Neural cell (in vitro differentiated cells): ENCODE measurements at regions not wholly inside any gene's neighbourhood (a gene's known extent, or its start where the extent isn't known, plus 50 kb on each side); places are given as distances from the start of the nearest gene placed in this dataset.

Experiments used
- H2AFZ ChIP-seq: fragments of 200-600, 300-800 bp; sonication (generic), shearing (Covaris generic); 2 replicates; pipeline ENCODE4 v1.6.0; 2014; ENCODE audit warnings: low read depth, mild to moderate bottlenecking, antibody characterized with exemption, low read length, moderate library complexity
- H3F3A ChIP-seq: fragments of 200-600 bp; shearing (Covaris generic); 2 replicates; pipeline ENCODE4 v1.6.1; 2016; ENCODE audit warnings: mild to moderate bottlenecking, moderate library complexity, mixed read lengths, antibody characterized with exemption, low read length; ENCODE audit not compliant: insufficient read depth, poor library complexity, severe bottlenecking
- H3K27ac ChIP-seq: fragments of 200-600, 300-800 bp; sonication (generic), shearing (Covaris generic); 2 replicates; pipeline ENCODE4 v1.5.1; 2014; ENCODE audit warnings: mild to moderate bottlenecking, low read length, moderate library complexity
- H3K27me3 ChIP-seq: fragments of 300-800, 200-600 bp; sonication (generic), shearing (Covaris generic); 2 replicates; pipeline ENCODE4 v1.6.0; 2014; ENCODE audit warnings: mild to moderate bottlenecking, low read depth, low read length, moderate library complexity; ENCODE audit not compliant: insufficient read depth
- H3K36me3 ChIP-seq: fragments of 300-800, 200-600 bp; sonication (generic), shearing (Covaris generic); 2 replicates; pipeline ENCODE4 v1.5.1; 2014; ENCODE audit warnings: mild to moderate bottlenecking, antibody characterized with exemption, low read length, moderate library complexity; ENCODE audit not compliant: insufficient read depth
- H3K4me2 ChIP-seq: fragments of 300-800, 200-600 bp; sonication (generic), shearing (Covaris generic); 2 replicates; pipeline ENCODE4 v1.6.0; 2014; ENCODE audit warnings: mild to moderate bottlenecking, low read length
- H3K4me3 ChIP-seq: fragments of 300-800, 200-600 bp; sonication (generic), shearing (Covaris generic); 2 replicates; pipeline ENCODE4 v1.5.1; 2014; ENCODE audit warnings: mild to moderate bottlenecking, low read length, moderate library complexity
- H3K79me2 ChIP-seq: fragments of 200-600 bp; shearing (Covaris generic); replicated peaks from 2 replicates; pipeline ENCODE4 v1.6.0; 2014; ENCODE audit warnings: mild to moderate bottlenecking, low read length, moderate library complexity; ENCODE audit not compliant: insufficient read depth
- H3K9ac ChIP-seq: fragments of 300-800, 200-600 bp; sonication (generic), shearing (Covaris generic); 2 replicates; pipeline ENCODE4 v1.6.1; 2016; ENCODE audit warnings: mild to moderate bottlenecking, low read length, mixed read lengths
- H3K9me2 ChIP-seq: fragments of 200-600 bp; shearing (Covaris generic); 2 replicates; pipeline ENCODE4 v1.6.1; 2016; ENCODE audit warnings: mild to moderate bottlenecking, low read length, mixed read lengths; ENCODE audit not compliant: insufficient read depth
- H3K9me3 ChIP-seq: fragments of 200-600, 300-800 bp; sonication (generic), shearing (Covaris generic); 2 replicates; pipeline ENCODE4 v1.6.1; 2016; ENCODE audit warnings: mild to moderate bottlenecking, mixed run types, low read length, moderate library complexity, mixed read lengths
- H4K20me1 ChIP-seq: fragments of 200-600 bp; shearing (Covaris generic); 2 replicates; pipeline ENCODE4 v1.6.1; 2016; ENCODE audit warnings: mild to moderate bottlenecking, mixed run types; ENCODE audit not compliant: insufficient read depth
- EP300 ChIP-seq: fragments of 450-650 bp; conservative IDR thresholded peaks from 2 replicates; pipeline ENCODE4 v1.6.1; 2014; ENCODE audit warnings: antibody characterized with exemption, mild to moderate bottlenecking, moderate library complexity; ENCODE audit not compliant: poor library complexity, severe bottlenecking
- EZH2 ChIP-seq: fragments of 200-600, 300-800 bp; shearing (Covaris generic), sonication (generic); IDR thresholded peaks from 2 replicates; pipeline ENCODE4 v1.6.1; 2014; ENCODE audit warnings: antibody characterized with exemption, low read length, borderline replicate concordance, mild to moderate bottlenecking; ENCODE audit not compliant: insufficient read depth, poor library complexity, severe bottlenecking
- MXI1 ChIP-seq: fragments of 450-650 bp; conservative IDR thresholded peaks from 2 replicates; pipeline ENCODE4 v1.6.1; 2014; ENCODE audit warnings: antibody characterized with exemption, mild to moderate bottlenecking; ENCODE audit not compliant: poor library complexity, severe bottlenecking
- POLR2AphosphoS5 ChIP-seq: IDR thresholded peaks from 2 replicates; pipeline ENCODE4 v1.6.1; 2012
- RAD21 ChIP-seq: fragments of 450-650 bp; conservative IDR thresholded peaks from 2 replicates; pipeline ENCODE4 v1.6.1; 2014; ENCODE audit warnings: antibody characterized with exemption, mild to moderate bottlenecking, moderate library complexity
- SMC3 ChIP-seq: fragments of 450-650 bp; conservative IDR thresholded peaks from 2 replicates; pipeline ENCODE4 v1.6.1; 2014; ENCODE audit warnings: antibody characterized with exemption, mild to moderate bottlenecking, moderate library complexity; ENCODE audit not compliant: poor library complexity
- TAF1 ChIP-seq: IDR thresholded peaks from 2 replicates; pipeline ENCODE4 v1.6.1; 2012; ENCODE audit warnings: low read depth
- TF ChIP-seq, protein P1 (sequence below): fragments of 450-650 bp; IDR thresholded peaks from 2 replicates; pipeline ENCODE4 v1.5.1; 2014; ENCODE audit warnings: antibody characterized with exemption, mild to moderate bottlenecking, moderate library complexity; ENCODE audit not compliant: poor library complexity, severe bottlenecking
- TF ChIP-seq, protein P2 (sequence below): IDR thresholded peaks from 2 replicates; pipeline ENCODE4 v1.6.1; 2012; ENCODE audit warnings: borderline replicate concordance

DNA sequence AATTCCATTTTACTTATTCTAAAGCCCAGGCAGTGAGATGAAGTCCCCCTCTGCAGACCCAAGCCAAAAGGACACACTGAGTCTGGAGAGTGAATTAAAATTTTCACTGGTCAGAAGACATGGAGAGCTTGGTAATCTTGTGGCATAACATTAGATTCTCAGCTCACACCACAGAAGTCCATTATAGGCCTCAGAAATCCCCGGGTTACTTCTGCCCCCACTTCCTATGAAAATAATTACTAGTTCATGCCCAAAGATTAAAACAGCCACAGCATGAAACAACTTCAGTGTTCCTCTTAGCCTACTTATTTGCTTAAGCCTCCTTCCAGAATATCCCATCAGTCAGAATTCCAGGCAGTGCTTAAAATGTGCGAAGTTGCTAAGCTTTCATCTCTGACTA lies 123.3 kb downstream of the ZC3H11B start:
- Histone ChIP-seq H4K20me1 (no peaks in the 10 kb centered on the region), H3K4me2 (no peak overlapping the region), H3K36me3 (no peaks in the 10 kb centered on the region), H3K79me2 (no peaks in the 10 kb centered on the region), H3F3A (no peaks in the 10 kb centered on the region), H3K27ac (no peak overlapping the region), H3K9me2 (no peaks in the 10 kb centered on the region), H3K4me3 (no peak overlapping the region), H3K9ac (no peak overlapping the region), H3K9me3 (no peaks in the 10 kb centered on the region), H3K27me3 (no peaks in the 10 kb centered on the region), H2AFZ (no peak overlapping the region)
- TF ChIP-seq EP300 (no peak), TAF1 (no peak), MXI1 (no peak), EZH2 (no peak), POLR2AphosphoS5 (no peak), SMC3 (no peak), RAD21 (no peak)
- TF ChIP-seq, protein P1, sequence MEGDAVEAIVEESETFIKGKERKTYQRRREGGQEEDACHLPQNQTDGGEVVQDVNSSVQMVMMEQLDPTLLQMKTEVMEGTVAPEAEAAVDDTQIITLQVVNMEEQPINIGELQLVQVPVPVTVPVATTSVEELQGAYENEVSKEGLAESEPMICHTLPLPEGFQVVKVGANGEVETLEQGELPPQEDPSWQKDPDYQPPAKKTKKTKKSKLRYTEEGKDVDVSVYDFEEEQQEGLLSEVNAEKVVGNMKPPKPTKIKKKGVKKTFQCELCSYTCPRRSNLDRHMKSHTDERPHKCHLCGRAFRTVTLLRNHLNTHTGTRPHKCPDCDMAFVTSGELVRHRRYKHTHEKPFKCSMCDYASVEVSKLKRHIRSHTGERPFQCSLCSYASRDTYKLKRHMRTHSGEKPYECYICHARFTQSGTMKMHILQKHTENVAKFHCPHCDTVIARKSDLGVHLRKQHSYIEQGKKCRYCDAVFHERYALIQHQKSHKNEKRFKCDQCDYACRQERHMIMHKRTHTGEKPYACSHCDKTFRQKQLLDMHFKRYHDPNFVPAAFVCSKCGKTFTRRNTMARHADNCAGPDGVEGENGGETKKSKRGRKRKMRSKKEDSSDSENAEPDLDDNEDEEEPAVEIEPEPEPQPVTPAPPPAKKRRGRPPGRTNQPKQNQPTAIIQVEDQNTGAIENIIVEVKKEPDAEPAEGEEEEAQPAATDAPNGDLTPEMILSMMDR, result no peak
- TF ChIP-seq, protein P2, sequence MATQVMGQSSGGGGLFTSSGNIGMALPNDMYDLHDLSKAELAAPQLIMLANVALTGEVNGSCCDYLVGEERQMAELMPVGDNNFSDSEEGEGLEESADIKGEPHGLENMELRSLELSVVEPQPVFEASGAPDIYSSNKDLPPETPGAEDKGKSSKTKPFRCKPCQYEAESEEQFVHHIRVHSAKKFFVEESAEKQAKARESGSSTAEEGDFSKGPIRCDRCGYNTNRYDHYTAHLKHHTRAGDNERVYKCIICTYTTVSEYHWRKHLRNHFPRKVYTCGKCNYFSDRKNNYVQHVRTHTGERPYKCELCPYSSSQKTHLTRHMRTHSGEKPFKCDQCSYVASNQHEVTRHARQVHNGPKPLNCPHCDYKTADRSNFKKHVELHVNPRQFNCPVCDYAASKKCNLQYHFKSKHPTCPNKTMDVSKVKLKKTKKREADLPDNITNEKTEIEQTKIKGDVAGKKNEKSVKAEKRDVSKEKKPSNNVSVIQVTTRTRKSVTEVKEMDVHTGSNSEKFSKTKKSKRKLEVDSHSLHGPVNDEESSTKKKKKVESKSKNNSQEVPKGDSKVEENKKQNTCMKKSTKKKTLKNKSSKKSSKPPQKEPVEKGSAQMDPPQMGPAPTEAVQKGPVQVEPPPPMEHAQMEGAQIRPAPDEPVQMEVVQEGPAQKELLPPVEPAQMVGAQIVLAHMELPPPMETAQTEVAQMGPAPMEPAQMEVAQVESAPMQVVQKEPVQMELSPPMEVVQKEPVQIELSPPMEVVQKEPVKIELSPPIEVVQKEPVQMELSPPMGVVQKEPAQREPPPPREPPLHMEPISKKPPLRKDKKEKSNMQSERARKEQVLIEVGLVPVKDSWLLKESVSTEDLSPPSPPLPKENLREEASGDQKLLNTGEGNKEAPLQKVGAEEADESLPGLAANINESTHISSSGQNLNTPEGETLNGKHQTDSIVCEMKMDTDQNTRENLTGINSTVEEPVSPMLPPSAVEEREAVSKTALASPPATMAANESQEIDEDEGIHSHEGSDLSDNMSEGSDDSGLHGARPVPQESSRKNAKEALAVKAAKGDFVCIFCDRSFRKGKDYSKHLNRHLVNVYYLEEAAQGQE, result no peak

DNA sequence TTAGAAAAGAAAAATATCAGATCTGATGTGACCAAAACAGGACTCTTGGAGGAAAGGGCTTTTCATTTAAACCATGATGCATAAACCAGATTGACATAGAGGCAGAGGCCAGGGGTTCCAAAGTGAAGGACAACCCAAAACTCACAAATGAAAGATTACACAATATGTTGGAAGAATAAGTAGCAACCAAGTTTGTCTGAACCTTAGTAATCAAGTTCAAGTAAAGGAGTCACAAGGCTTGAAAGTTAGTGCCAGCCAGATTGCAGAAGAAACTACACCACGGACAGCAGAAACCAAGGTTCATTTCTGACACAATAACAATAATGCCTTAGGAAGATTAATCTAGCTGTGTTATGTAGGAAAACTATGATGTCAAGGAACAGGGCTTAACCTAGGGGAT lies 124.6 kb downstream of the ZC3H11B start:
- Histone ChIP-seq H3K79me2 (no peaks in the 10 kb centered on the region), H4K20me1 (no peaks in the 10 kb centered on the region), H3K9me3 (no peaks in the 10 kb centered on the region), H3K9ac (no peak overlapping the region), H3K9me2 (no peaks in the 10 kb centered on the region), H3K4me2 (no peak overlapping the region), H3K36me3 (no peaks in the 10 kb centered on the region), H3K27me3 (no peaks in the 10 kb centered on the region), H3F3A (no peaks in the 10 kb centered on the region), H2AFZ (no peak overlapping the region), H3K27ac (no peak overlapping the region), H3K4me3 (no peak overlapping the region)
- no peak for TF ChIP-seq POLR2AphosphoS5
- TF ChIP-seq MXI1, result no peak
- TF ChIP-seq EP300, result no peak
- no peak for TF ChIP-seq RAD21
- TF ChIP-seq, protein P2, result no peak
- TF ChIP-seq, protein P1, result no peak
- no peak for TF ChIP-seq TAF1
- no peak for TF ChIP-seq EZH2
- no peak for TF ChIP-seq SMC3
